ENCODE measurements at regions not wholly inside any gene's neighbourhood (a gene's known extent, or its start where the extent isn't known, plus 50 kb on each side); places are given as distances from the start of the nearest gene placed in this dataset.

- Histone ChIP-seq H3K9ac (ENCODE audit: low read depth, low read length, poor library complexity, severe bottlenecking) (no peak overlapping the region), H2AFZ (ENCODE audit: low read length) (no peak overlapping the region), H4K20me1 (ENCODE audit: insufficient read depth, low read length, poor library complexity, severe bottlenecking) (no peaks in the 10 kb centered on the region), H3K4me1 (ENCODE audit: insufficient read depth, low read length, poor library complexity, severe bottlenecking) (no peaks in the 10 kb centered on the region), H3K27me3 (ENCODE audit: insufficient read depth, low read length, poor library complexity, severe bottlenecking) (no peaks in the 10 kb centered on the region), H3F3A (ENCODE audit: low read depth) (no peaks in the 10 kb centered on the region), H3K79me2 (ENCODE audit: insufficient read depth, low read length) (no peaks in the 10 kb centered on the region), H3K36me3 (ENCODE audit: insufficient read depth, low read length) (no peaks in the 10 kb centered on the region), H3K4me2 (ENCODE audit: low read depth, low read length, poor library complexity, severe bottlenecking) (no peak overlapping the region), H3K9me3 (ENCODE audit: insufficient read depth, low read depth, low read length) (no peaks in the 10 kb centered on the region), H3K9me2 (replicated peaks; ENCODE audit: low read depth, low read length) (no peaks in the 10 kb centered on the region), H3K4me3 (ENCODE audit: low read length, poor library complexity, severe bottlenecking) (no peak overlapping the region)
- TF ChIP-seq EZH2phosphoT487 (IDR thresholded peaks at IDR 0.05; ENCODE audit: borderline replicate concordance) = no peak
Measured at GRCh38 chr9:4365055-4365454, 65.2 kb upstream of the GLIS3 start.

- H4K20me1 ChIP-seq (ENCODE audit: insufficient read depth, low read length, poor library complexity, severe bottlenecking) = no peaks in the 10 kb centered on the region
- no peaks in the 10 kb centered on the region for H3F3A ChIP-seq (ENCODE audit: low read depth)
- no peaks in the 10 kb centered on the region for H3K4me1 ChIP-seq (ENCODE audit: insufficient read depth, low read length, poor library complexity, severe bottlenecking)
- no peaks in the 10 kb centered on the region for H3K36me3 ChIP-seq (ENCODE audit: insufficient read depth, low read length)
- no peak overlapping the region for H3K9ac ChIP-seq (ENCODE audit: low read depth, low read length, poor library complexity, severe bottlenecking)
- H3K9me2 ChIP-seq (replicated peaks; ENCODE audit: low read depth, low read length) = no peaks in the 10 kb centered on the region
- no peaks in the 10 kb centered on the region for H3K9me3 ChIP-seq (ENCODE audit: insufficient read depth, low read depth, low read length)
- TF ChIP-seq CTCF (conservative IDR thresholded peaks at IDR 0.05; ENCODE audit: low read length) (no peak), EZH2phosphoT487 (IDR thresholded peaks at IDR 0.05; ENCODE audit: borderline replicate concordance) (no peak)
- no peaks in the 10 kb centered on the region for H3K79me2 ChIP-seq (ENCODE audit: insufficient read depth, low read length)
- no peak overlapping the region for H3K4me3 ChIP-seq (ENCODE audit: low read length, poor library complexity, severe bottlenecking)
- no peak overlapping the region for H3K4me2 ChIP-seq (ENCODE audit: low read depth, low read length, poor library complexity, severe bottlenecking)
- H2AFZ ChIP-seq (ENCODE audit: low read length) = no peak overlapping the region
- no peaks in the 10 kb centered on the region for H3K27me3 ChIP-seq (ENCODE audit: insufficient read depth, low read length, poor library complexity, severe bottlenecking)
Measured at GRCh38 chr9:4362281-4362680, 62.4 kb upstream of the GLIS3 start.

- Histone ChIP-seq H3K4me3 (ENCODE audit: low read length, poor library complexity, severe bottlenecking) (no peak overlapping the region), H2AFZ (ENCODE audit: low read length) (no peak overlapping the region; the same call in 1 of the 2 replicates), H3K9ac (ENCODE audit: low read depth, low read length, poor library complexity, severe bottlenecking) (no peak overlapping the region), H3K4me2 (ENCODE audit: low read depth, low read length, poor library complexity, severe bottlenecking) (no peak overlapping the region), H3K9me2 (replicated peaks; ENCODE audit: low read depth, low read length) (no peaks in the 10 kb centered on the region), H3K4me1 (ENCODE audit: insufficient read depth, low read length, poor library complexity, severe bottlenecking) (no peaks in the 10 kb centered on the region), H3K79me2 (ENCODE audit: insufficient read depth, low read length) (no peaks in the 10 kb centered on the region), H4K20me1 (ENCODE audit: insufficient read depth, low read length, poor library complexity, severe bottlenecking) (no peaks in the 10 kb centered on the region), H3F3A (ENCODE audit: low read depth) (no peaks in the 10 kb centered on the region), H3K36me3 (ENCODE audit: insufficient read depth, low read length) (no peaks in the 10 kb centered on the region), H3K27me3 (ENCODE audit: insufficient read depth, low read length, poor library complexity, severe bottlenecking) (no peaks in the 10 kb centered on the region), H3K9me3 (ENCODE audit: insufficient read depth, low read depth, low read length) (no peaks in the 10 kb centered on the region)
- TF ChIP-seq CTCF (conservative IDR thresholded peaks at IDR 0.05; ENCODE audit: low read length) (no peak), EZH2phosphoT487 (IDR thresholded peaks at IDR 0.05; ENCODE audit: borderline replicate concordance) (no peak)
Measured at GRCh38 chr9:4359016-4359415, 59.1 kb upstream of the GLIS3 start.

- no peaks in the 10 kb centered on the region for H3K9me2 ChIP-seq (replicated peaks; ENCODE audit: low read depth, low read length)
- H4K20me1 ChIP-seq (ENCODE audit: insufficient read depth, low read length, poor library complexity, severe bottlenecking) = no peaks in the 10 kb centered on the region
- H3K9ac ChIP-seq (ENCODE audit: low read depth, low read length, poor library complexity, severe bottlenecking) = no peak overlapping the region
- no peak overlapping the region for H3K4me3 ChIP-seq (ENCODE audit: low read length, poor library complexity, severe bottlenecking)
- H3K4me1 ChIP-seq (ENCODE audit: insufficient read depth, low read length, poor library complexity, severe bottlenecking) = no peaks in the 10 kb centered on the region
- H3F3A ChIP-seq (ENCODE audit: low read depth) = no peaks in the 10 kb centered on the region
- H3K4me2 ChIP-seq (ENCODE audit: low read depth, low read length, poor library complexity, severe bottlenecking) = no peak overlapping the region
- H3K79me2 ChIP-seq (ENCODE audit: insufficient read depth, low read length) = no peaks in the 10 kb centered on the region
- H2AFZ ChIP-seq (ENCODE audit: low read length) = no peak overlapping the region
- no peak for TF ChIP-seq EZH2phosphoT487 (IDR thresholded peaks at IDR 0.05; ENCODE audit: borderline replicate concordance)
- no peak for TF ChIP-seq CTCF (conservative IDR thresholded peaks at IDR 0.05; ENCODE audit: low read length)
- H3K9me3 ChIP-seq (ENCODE audit: insufficient read depth, low read depth, low read length) = no peaks in the 10 kb centered on the region
- H3K36me3 ChIP-seq (ENCODE audit: insufficient read depth, low read length) = no peaks in the 10 kb centered on the region
- no peaks in the 10 kb centered on the region for H3K27me3 ChIP-seq (ENCODE audit: insufficient read depth, low read length, poor library complexity, severe bottlenecking)
Measured at GRCh38 chr9:4357929-4358328, 58.1 kb upstream of the GLIS3 start.

All from Loucy (cell line).